ENCODE measurements at regions not wholly inside any gene's neighbourhood (a gene's known extent, or its start where the extent isn't known, plus 50 kb on each side); places are given as distances from the start of the nearest gene placed in this dataset.

- H3K9me3 Mint-ChIP-seq = peaks cover 24% of the 10 kb centered on the region
- H3K4me3 Mint-ChIP-seq = no peak overlapping the region
- peaks cover 43% of the 10 kb centered on the region for H3K27me3 Mint-ChIP-seq
- no peak overlapping the region for H3K27ac Mint-ChIP-seq
- H3K36me3 Mint-ChIP-seq (ENCODE audit: low read depth) = no peaks in the 10 kb centered on the region
- H3K4me1 Mint-ChIP-seq (ENCODE audit: low read depth) = no peaks in the 10 kb centered on the region
- no peak for DNase-seq
Observed at GRCh38 chr2:65490222-65490621, 57.8 kb upstream of the SPRED2 start.

DNA sequence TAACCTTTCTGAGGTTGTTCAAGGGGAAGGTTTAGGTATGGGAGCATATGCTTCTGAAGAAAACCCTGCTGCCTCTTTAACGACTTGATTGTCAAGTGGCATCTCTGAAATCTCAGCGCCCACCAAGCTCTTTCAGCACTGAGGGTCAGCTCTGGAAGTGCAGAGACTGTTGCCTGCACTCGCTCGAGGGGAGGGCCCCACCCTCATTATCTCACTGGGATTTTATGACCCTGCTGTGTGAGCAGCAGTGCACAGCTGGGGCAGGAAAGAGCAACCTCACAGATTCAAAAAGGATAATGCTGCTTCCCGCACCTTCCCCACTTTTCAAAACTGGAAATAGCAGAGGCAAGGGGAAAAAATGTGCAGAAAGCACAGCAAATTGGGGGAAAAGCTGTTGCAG lies 56.9 kb upstream of the SPRED2 start:
- H3K4me3 Mint-ChIP-seq = no peak overlapping the region
- DNase-seq = no peak
- H3K27me3 Mint-ChIP-seq = peaks cover 38% of the 10 kb centered on the region
- H3K9me3 Mint-ChIP-seq = peaks cover 24% of the 10 kb centered on the region
- no peaks in the 10 kb centered on the region for H3K4me1 Mint-ChIP-seq (ENCODE audit: low read depth)
- no peaks in the 10 kb centered on the region for H3K36me3 Mint-ChIP-seq (ENCODE audit: low read depth)
- H3K27ac Mint-ChIP-seq = no peak overlapping the region

- H3K9me3 Mint-ChIP-seq = peaks cover 24% of the 10 kb centered on the region
- H3K36me3 Mint-ChIP-seq (ENCODE audit: low read depth) = no peaks in the 10 kb centered on the region
- DNase-seq = no peak
- H3K27ac Mint-ChIP-seq = no peak overlapping the region
- peaks cover 44% of the 10 kb centered on the region for H3K27me3 Mint-ChIP-seq
- no peaks in the 10 kb centered on the region for H3K4me1 Mint-ChIP-seq (ENCODE audit: low read depth)
- no peak overlapping the region for H3K4me3 Mint-ChIP-seq
Observed at GRCh38 chr2:65488527-65488926, 56.1 kb upstream of the SPRED2 start.

DNA sequence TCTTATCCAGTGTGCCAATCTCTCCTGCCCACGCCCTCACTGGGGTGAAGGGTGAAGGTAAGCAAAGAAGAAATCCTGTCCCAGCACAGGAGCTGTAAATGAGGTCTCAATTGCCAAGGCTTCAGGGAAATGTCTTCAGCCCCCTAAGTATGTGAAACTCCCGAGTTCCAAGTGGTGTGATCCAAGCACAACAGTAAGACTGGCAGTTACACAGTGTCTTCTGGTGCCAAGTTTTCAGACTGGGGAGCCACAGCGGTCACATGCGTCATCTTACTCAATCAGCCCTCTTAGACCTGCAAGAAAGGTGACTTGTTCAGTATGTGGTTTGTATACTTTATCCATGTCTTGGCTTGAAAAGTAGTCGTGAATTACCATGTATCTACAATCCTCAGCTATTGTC lies 55.0 kb upstream of the SPRED2 start:
- peaks cover 37% of the 10 kb centered on the region for H3K27me3 Mint-ChIP-seq
- H3K27ac Mint-ChIP-seq = no peak overlapping the region
- DNase-seq = no peak
- no peaks in the 10 kb centered on the region for H3K4me1 Mint-ChIP-seq (ENCODE audit: low read depth)
- no peak overlapping the region for H3K4me3 Mint-ChIP-seq
- H3K9me3 Mint-ChIP-seq = peaks cover 24% of the 10 kb centered on the region
- no peaks in the 10 kb centered on the region for H3K36me3 Mint-ChIP-seq (ENCODE audit: low read depth)

- DNase-seq = no peak
- no peak overlapping the region for H3K4me3 Mint-ChIP-seq
- peaks cover 24% of the 10 kb centered on the region for H3K9me3 Mint-ChIP-seq
- no peaks in the 10 kb centered on the region for H3K36me3 Mint-ChIP-seq (ENCODE audit: low read depth)
- H3K27ac Mint-ChIP-seq = no peak overlapping the region
- H3K4me1 Mint-ChIP-seq (ENCODE audit: low read depth) = no peaks in the 10 kb centered on the region
- H3K27me3 Mint-ChIP-seq = peaks cover 37% of the 10 kb centered on the region
Observed at GRCh38 chr2:65486802-65487201, 54.4 kb upstream of the SPRED2 start.

DNA sequence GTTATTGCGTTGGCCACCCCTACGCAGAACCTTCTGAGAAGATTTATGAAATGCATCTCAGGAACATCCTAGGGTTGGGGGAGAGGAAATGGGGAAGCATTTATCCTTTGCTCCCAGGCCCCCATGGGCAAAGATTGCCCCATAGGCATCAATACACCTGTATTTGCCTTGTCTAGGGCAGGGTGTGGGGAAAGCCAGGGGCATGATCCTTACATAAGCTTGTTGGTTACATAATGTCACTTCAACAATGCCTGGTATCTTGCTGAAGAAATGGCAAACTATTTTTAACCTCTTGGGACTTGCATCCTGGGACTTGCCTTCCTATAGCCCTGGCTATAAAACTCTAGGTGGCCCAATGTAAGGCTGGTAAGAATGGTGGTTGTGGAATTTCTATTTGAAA lies 53.9 kb upstream of the SPRED2 start:
- Mint-ChIP-seq H3K36me3 (ENCODE audit: low read depth) (no peaks in the 10 kb centered on the region), H3K9me3 (peaks cover 24% of the 10 kb centered on the region), H3K27me3 (peaks cover 33% of the 10 kb centered on the region), H3K27ac (no peak overlapping the region), H3K4me1 (ENCODE audit: low read depth) (no peaks in the 10 kb centered on the region), H3K4me3 (no peak overlapping the region)
- DNase-seq = no peak

- H3K4me3 Mint-ChIP-seq = no peak overlapping the region
- no peaks in the 10 kb centered on the region for H3K36me3 Mint-ChIP-seq (ENCODE audit: low read depth)
- DNase-seq = no peak
- H3K4me1 Mint-ChIP-seq (ENCODE audit: low read depth) = no peaks in the 10 kb centered on the region
- peaks cover 33% of the 10 kb centered on the region for H3K27me3 Mint-ChIP-seq
- no peak overlapping the region for H3K27ac Mint-ChIP-seq
- H3K9me3 Mint-ChIP-seq = peaks cover 24% of the 10 kb centered on the region
Observed at GRCh38 chr2:65485839-65486238, 53.4 kb upstream of the SPRED2 start.

DNA sequence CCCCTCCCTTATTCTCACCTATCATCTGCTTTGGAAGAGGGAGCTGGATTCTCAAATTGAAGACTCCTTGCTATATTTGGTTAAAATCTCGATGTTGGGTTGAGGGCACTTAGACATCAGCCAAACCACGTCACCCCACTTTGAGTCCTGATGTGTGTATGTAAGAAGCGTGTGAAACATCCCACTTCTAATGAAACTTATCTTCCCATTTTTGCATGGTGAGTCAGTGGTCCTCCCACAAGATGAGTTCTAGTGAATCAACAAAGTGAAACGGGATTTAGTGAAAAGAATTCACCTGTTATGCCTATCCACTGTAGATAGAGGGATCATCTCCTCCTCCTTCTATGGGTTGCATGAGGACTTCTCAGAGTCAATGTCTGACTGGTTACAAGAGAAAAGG lies 51.4 kb upstream of the SPRED2 start:
- H3K27ac Mint-ChIP-seq = no peak overlapping the region

GRCh38 chr2:65482971-65483370 lies 50.6 kb upstream of the SPRED2 start:
- Mint-ChIP-seq H3K9me3 (peaks cover 7% of the 10 kb centered on the region), H3K27ac (no peak overlapping the region), H3K4me1 (ENCODE audit: low read depth) (no peaks in the 10 kb centered on the region), H3K36me3 (ENCODE audit: low read depth) (no peaks in the 10 kb centered on the region), H3K27me3 (peaks cover 37% of the 10 kb centered on the region), H3K4me3 (no peak overlapping the region)
- DNase-seq = no peak

More for the DNA sequence above, 51.4 kb upstream of the SPRED2 start:
- Mint-ChIP-seq H3K27me3 (peaks cover 38% of the 10 kb centered on the region), H3K4me1 (ENCODE audit: low read depth) (no peaks in the 10 kb centered on the region), H3K4me3 (no peak overlapping the region), H3K36me3 (ENCODE audit: low read depth) (no peaks in the 10 kb centered on the region), H3K9me3 (peaks cover 15% of the 10 kb centered on the region)
- no peak for DNase-seq

All from activated T-cell treated with anti-CD3 and anti-CD28 coated beads, Interleukin-2, amount 50 U/mL, for 24 hours (primary cell).